Fibroblast of lung (primary cell): ENCODE measurements at regions not wholly inside any gene's neighbourhood (a gene's known extent, or its start where the extent isn't known, plus 50 kb on each side); places are given as distances from the start of the nearest gene placed in this dataset.
A peak's percentile ranks its signal among the peaks of the same experiment; 100 is the strongest.

Source experiments
- DNase-seq, 2 donors: peaks; one replicate each; pipeline versions ENCODE4 v3.0.0 to v3.0.0-alpha.2; 2010; ENCODE audit warnings: low read depth in 2 of 2
- H2AFZ ChIP-seq: 2 replicates; pipeline ENCODE4 v1.5.1; 2012; ENCODE audit warnings: low read length, control low read depth, inconsistent platforms
- H3K27ac ChIP-seq: 2 replicates; pipeline ENCODE4 v1.5.1; 2011; ENCODE audit warnings: low read length, control low read depth; ENCODE audit not compliant: insufficient read depth
- H3K27me3 ChIP-seq: 2 replicates; pipeline ENCODE4 v1.5.1; 2011; ENCODE audit warnings: mild to moderate bottlenecking, low read length; ENCODE audit not compliant: control insufficient read depth, insufficient read depth
- H3K36me3 ChIP-seq: 2 replicates; pipeline ENCODE4 v1.5.1; 2011; ENCODE audit warnings: low read length; ENCODE audit not compliant: control insufficient read depth, insufficient read depth
- H3K4me1 ChIP-seq: 2 replicates; pipeline ENCODE4 v1.5.1; 2011; ENCODE audit warnings: low read length; ENCODE audit not compliant: control insufficient read depth, insufficient read depth; ENCODE audit errors: extremely low read depth
- H3K4me2 ChIP-seq: 2 replicates; pipeline ENCODE4 v1.5.1; 2011; ENCODE audit warnings: low read length, control low read depth; ENCODE audit not compliant: insufficient read depth; ENCODE audit errors: extremely low read depth
- H3K4me3 ChIP-seq, 4 experiments: fragments of 200-600 bp in 1 of 4; sonication (generic) in 1 of 4; replicated peaks in 1 of 4; 2 replicates each; pipeline ENCODE4 v1.5.1; 2011 to 2016; ENCODE audit warnings: low read length in 4 of 4, low read depth in 3 of 4, mild to moderate bottlenecking in 3 of 4, control low read depth in 2 of 4, inconsistent platforms in 1 of 4, mixed read lengths in 1 of 4; ENCODE audit not compliant: insufficient read depth in 1 of 4; ENCODE audit errors: control extremely low read depth in 1 of 4
- H3K79me2 ChIP-seq: 2 replicates; pipeline ENCODE4 v1.5.1; 2012; ENCODE audit warnings: mild to moderate bottlenecking, low read length, inconsistent platforms; ENCODE audit not compliant: control insufficient read depth, insufficient read depth
- H3K9ac ChIP-seq: 2 replicates; pipeline ENCODE4 v1.5.1; 2011; ENCODE audit warnings: mild to moderate bottlenecking, low read length, control low read depth; ENCODE audit not compliant: insufficient read depth
- H3K9me3 ChIP-seq: 2 replicates; pipeline ENCODE4 v1.5.1; 2012; ENCODE audit warnings: low read depth, low read length; ENCODE audit not compliant: control insufficient read depth, insufficient read depth
- H4K20me1 ChIP-seq: 2 replicates; pipeline ENCODE4 v1.5.1; 2011; ENCODE audit warnings: low read length; ENCODE audit not compliant: control insufficient read depth, insufficient read depth; ENCODE audit errors: extremely low read depth
- EZH2 ChIP-seq: IDR thresholded peaks from 2 replicates; pipeline ENCODE4 v1.5.1; 2012; ENCODE audit warnings: low read length, control low read depth, mild to moderate bottlenecking; ENCODE audit errors: missing control alignments
- TF ChIP-seq, protein P1 (sequence below), 2 donors: IDR thresholded peaks in 1 of 2; conservative IDR thresholded peaks in 1 of 2; 1 replicate in 1 of 2; 2 replicates in 1 of 2; pipeline ENCODE4 v1.5.1; 2011 to 2012; ENCODE audit warnings: low read length in 2 of 2, control low read depth in 1 of 2, inconsistent platforms in 1 of 2, low read depth in 1 of 2, mild to moderate bottlenecking in 1 of 2

DNA sequence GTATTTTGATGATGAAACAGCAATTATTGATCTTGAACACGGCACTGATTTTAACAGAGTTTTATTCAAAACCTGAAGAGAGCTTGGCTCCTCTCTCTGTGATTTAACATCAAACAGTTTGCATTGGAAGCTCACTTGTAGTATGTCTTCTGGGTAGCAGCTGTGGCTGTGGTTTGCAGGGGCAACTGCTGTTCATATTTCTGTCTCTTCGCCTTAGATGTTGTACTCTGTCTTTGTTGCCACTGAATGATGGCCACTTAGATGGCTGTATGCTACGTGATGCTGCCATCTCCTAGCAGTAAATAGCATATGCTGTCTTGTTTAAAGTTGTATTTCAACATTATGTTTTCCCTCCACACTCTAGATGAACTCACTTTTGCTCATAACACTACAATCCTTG lies 1743.0 kb upstream of the TENM3 start:
- H3K9me3 ChIP-seq = no peaks in the 10 kb centered on the region
- no peaks in the 10 kb centered on the region for H3K79me2 ChIP-seq
- H2AFZ ChIP-seq = no peak overlapping the region
- no peak overlapping the region for H3K4me3 ChIP-seq
- no peak overlapping the region for H3K4me2 ChIP-seq
- H3K36me3 ChIP-seq = no peaks in the 10 kb centered on the region
- no peak overlapping the region for H3K9ac ChIP-seq
- no peaks in the 10 kb centered on the region for H4K20me1 ChIP-seq
- no peaks in the 10 kb centered on the region for H3K27me3 ChIP-seq
- no peak for DNase-seq
- no peak for TF ChIP-seq EZH2
- TF ChIP-seq, protein P1, sequence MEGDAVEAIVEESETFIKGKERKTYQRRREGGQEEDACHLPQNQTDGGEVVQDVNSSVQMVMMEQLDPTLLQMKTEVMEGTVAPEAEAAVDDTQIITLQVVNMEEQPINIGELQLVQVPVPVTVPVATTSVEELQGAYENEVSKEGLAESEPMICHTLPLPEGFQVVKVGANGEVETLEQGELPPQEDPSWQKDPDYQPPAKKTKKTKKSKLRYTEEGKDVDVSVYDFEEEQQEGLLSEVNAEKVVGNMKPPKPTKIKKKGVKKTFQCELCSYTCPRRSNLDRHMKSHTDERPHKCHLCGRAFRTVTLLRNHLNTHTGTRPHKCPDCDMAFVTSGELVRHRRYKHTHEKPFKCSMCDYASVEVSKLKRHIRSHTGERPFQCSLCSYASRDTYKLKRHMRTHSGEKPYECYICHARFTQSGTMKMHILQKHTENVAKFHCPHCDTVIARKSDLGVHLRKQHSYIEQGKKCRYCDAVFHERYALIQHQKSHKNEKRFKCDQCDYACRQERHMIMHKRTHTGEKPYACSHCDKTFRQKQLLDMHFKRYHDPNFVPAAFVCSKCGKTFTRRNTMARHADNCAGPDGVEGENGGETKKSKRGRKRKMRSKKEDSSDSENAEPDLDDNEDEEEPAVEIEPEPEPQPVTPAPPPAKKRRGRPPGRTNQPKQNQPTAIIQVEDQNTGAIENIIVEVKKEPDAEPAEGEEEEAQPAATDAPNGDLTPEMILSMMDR (conservative IDR thresholded peaks at IDR 0.05 in 1 of 2, IDR thresholded peaks at IDR 0.05 in 1 of 2; ENCODE audit: low read depth in 1 of 2, low read length in 2 of 2) = no peak
- H3K4me1 ChIP-seq = no peaks in the 10 kb centered on the region
- no peak overlapping the region for H3K27ac ChIP-seq

DNA sequence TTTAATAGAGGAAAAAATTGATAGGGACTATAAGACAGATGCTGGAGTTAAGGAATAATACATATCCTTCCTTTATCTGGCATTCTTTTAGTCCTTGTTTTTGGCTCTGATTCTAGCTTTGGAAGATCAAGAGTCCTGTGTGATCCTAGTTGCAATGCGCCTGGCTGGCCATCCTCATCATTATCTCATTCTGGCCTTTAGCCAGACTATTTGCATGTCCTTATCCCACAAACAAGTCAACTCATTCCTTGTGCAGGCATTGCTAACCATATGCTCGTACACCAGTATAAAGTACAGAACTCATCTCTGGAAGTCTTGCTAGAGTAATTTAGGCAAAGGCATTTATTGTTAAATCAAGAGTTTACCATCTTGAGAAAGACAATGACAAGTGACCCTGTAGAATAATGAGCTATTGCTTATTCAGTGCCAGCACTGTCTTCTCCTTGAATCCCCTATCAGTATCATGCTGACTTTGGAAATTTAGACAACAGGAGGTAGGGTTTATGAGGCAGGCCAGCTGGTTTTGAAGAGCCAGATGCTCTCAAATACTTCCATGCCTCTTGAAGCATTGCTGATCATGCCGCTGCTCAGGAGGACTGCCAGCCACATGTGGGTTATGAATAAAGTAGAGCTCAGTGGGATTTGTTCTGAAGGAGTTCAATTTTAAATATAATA lies 1730.3 kb upstream of the TENM3 start:
- H3K9me3 ChIP-seq = no peaks in the 10 kb centered on the region
- no peaks in the 10 kb centered on the region for H3K27me3 ChIP-seq
- no peak overlapping the region for H2AFZ ChIP-seq
- no peak overlapping the region for H3K4me3 ChIP-seq
- DNase-seq = peak in 1 of 2 donors; percentile 16
- no peak overlapping the region for H3K4me2 ChIP-seq
- no peak overlapping the region for H3K27ac ChIP-seq
- no peak for TF ChIP-seq EZH2
- TF ChIP-seq, protein P1 (conservative IDR thresholded peaks at IDR 0.05 in 1 of 2, IDR thresholded peaks at IDR 0.05 in 1 of 2; ENCODE audit: low read depth in 1 of 2, low read length in 2 of 2) = no peak
- H3K79me2 ChIP-seq = no peaks in the 10 kb centered on the region
- H4K20me1 ChIP-seq = no peaks in the 10 kb centered on the region
- no peaks in the 10 kb centered on the region for H3K36me3 ChIP-seq
- no peak overlapping the region for H3K9ac ChIP-seq
- H3K4me1 ChIP-seq = no peaks in the 10 kb centered on the region

DNA sequence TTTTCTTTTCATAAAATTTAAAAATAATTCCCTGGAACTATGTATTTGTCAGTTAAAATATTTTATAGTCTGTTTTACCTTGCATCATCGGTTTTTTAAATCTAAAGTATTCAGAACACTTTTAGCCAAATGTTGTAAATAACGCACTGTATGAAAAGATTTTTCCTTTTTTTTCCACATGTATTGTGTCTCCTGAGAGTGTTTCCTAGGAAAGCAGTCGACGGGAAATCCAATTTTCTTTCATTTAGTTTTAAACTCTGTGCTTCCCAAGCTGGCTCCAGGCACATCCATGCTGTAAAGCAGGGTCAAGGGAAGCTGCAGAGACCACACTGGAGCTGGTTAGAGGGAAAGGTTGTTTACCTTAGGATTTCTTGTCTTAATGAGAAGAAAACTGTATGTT lies 1724.3 kb upstream of the TENM3 start:
- H2AFZ ChIP-seq = no peak overlapping the region
- H3K4me3 ChIP-seq = no peak overlapping the region
- no peaks in the 10 kb centered on the region for H3K9me3 ChIP-seq
- no peak overlapping the region for H3K27ac ChIP-seq
- no peak overlapping the region for H3K4me2 ChIP-seq
- TF ChIP-seq EZH2 = no peak
- TF ChIP-seq, protein P1 (conservative IDR thresholded peaks at IDR 0.05 in 1 of 2, IDR thresholded peaks at IDR 0.05 in 1 of 2; ENCODE audit: low read depth in 1 of 2, low read length in 2 of 2) = no peak
- no peak for DNase-seq
- H3K4me1 ChIP-seq = no peaks in the 10 kb centered on the region
- no peaks in the 10 kb centered on the region for H4K20me1 ChIP-seq
- no peaks in the 10 kb centered on the region for H3K36me3 ChIP-seq
- H3K79me2 ChIP-seq = no peaks in the 10 kb centered on the region
- H3K9ac ChIP-seq = no peak overlapping the region
- no peaks in the 10 kb centered on the region for H3K27me3 ChIP-seq
